HUES64 (cell line): ENCODE measurements at regions not wholly inside any gene's neighbourhood (a gene's known extent, or its start where the extent isn't known, plus 50 kb on each side); places are given as distances from the start of the nearest gene placed in this dataset.
"Not testable (repeated sequence)": the region's sequence is repeated elsewhere in the genome, so short reads cannot be mapped to it uniquely, and the experiment has no call there.

Experiments used
- H3K27ac ChIP-seq: 2 replicates; pipeline ENCODE4 v1.7.0; 2013; ENCODE audit warnings: low read depth, low read length, inconsistent platforms
- H3K27me3 ChIP-seq: 2 replicates; pipeline ENCODE4 v1.6.1; 2013; ENCODE audit warnings: mild to moderate bottlenecking, low read length; ENCODE audit not compliant: insufficient read depth
- H3K36me3 ChIP-seq: 2 replicates; pipeline ENCODE4 v1.6.1; 2013; ENCODE audit warnings: mild to moderate bottlenecking, low read length; ENCODE audit not compliant: insufficient read depth
- H3K4me1 ChIP-seq: 2 replicates; pipeline ENCODE4 v1.6.1; 2013; ENCODE audit warnings: mild to moderate bottlenecking, low read length, moderate library complexity; ENCODE audit not compliant: insufficient read depth
- H3K4me3 ChIP-seq: 2 replicates; pipeline ENCODE4 v1.5.1; 2013; ENCODE audit warnings: mild to moderate bottlenecking, low read length, moderate library complexity
- H3K9ac ChIP-seq: 2 replicates; pipeline ENCODE4 v1.6.1; 2013; ENCODE audit warnings: mild to moderate bottlenecking, low read depth, low read length
- H3K9me3 ChIP-seq: 2 replicates; pipeline ENCODE4 v1.6.1; 2013; ENCODE audit warnings: low read depth, low read length; ENCODE audit not compliant: insufficient read depth
- WGBS: fragments of 150-250, 120-280 bp; methylation state at CpG from one replicate; pipeline ENCODE4 v1.1.7; 2013; ENCODE audit warnings: missing lambda C conversion rate; 5-methylcytosine and 5-hydroxymethylcytosine counted together

GRCh38 chr20:53735536-53736050, 142.0 kb upstream of the ZNF217 start:
- peak overlapping the region; percentile 22; the same call in 1 of the 2 replicates for H3K27ac ChIP-seq
- H3K9me3 ChIP-seq = no peaks in the 10 kb centered on the region
- peak overlapping the region; percentile 7; the same call in 1 of the 2 replicates for H3K9ac ChIP-seq
- 63% methylated on average over 5 of the region's 5 CpGs for WGBS
- H3K4me1 ChIP-seq = peaks cover 61% of the 10 kb centered on the region
- H3K4me3 ChIP-seq = no peak overlapping the region
- no peaks in the 10 kb centered on the region for H3K27me3 ChIP-seq
- H3K36me3 ChIP-seq = no peaks in the 10 kb centered on the region

GRCh38 chr20:53734006-53734688, 140.5 kb upstream of the ZNF217 start:
- Histone ChIP-seq H3K36me3 (no peaks in the 10 kb centered on the region), H3K9me3 (no peaks in the 10 kb centered on the region), H3K4me1 (peaks cover 47% of the 10 kb centered on the region), H3K27ac (no peak overlapping the region), H3K9ac (no peak overlapping the region), H3K4me3 (no peak overlapping the region), H3K27me3 (no peaks in the 10 kb centered on the region)
- 82% methylated on average over 7 of the region's 7 CpGs for WGBS

DNA sequence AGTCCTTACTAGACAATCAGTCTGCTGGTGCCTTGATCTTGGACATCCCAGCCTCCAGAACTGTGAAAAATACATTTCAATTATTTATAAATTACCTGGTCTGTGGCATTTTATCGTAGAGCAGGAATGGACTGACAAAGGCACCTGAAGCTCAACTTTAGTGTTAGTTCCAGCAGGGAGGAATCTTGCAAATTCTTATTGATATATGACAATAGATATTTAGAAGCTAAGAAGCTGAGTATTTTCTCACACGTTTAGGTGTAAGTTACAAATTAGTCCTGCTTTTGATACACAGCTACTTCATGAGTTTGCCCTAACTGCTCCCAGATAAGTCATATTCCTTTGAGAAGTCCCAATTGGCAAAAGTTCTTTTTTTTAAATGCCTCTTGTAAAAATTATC, 138.0 kb upstream of the ZNF217 start:
- no peaks in the 10 kb centered on the region for H3K27me3 ChIP-seq
- H3K27ac ChIP-seq = no peak overlapping the region
- H3K9me3 ChIP-seq = no peaks in the 10 kb centered on the region
- H3K4me3 ChIP-seq = no peak overlapping the region
- no peaks in the 10 kb centered on the region for H3K36me3 ChIP-seq
- WGBS = 96% methylated on average over 2 of the region's 2 CpGs
- no peak overlapping the region for H3K9ac ChIP-seq
- H3K4me1 ChIP-seq = peaks cover 21% of the 10 kb centered on the region

GRCh38 chr20:53728359-53728758, 134.7 kb upstream of the ZNF217 start:
- H3K4me3 ChIP-seq = no peak overlapping the region
- H3K36me3 ChIP-seq = no peaks in the 10 kb centered on the region
- H3K9me3 ChIP-seq = no peaks in the 10 kb centered on the region
- H3K27me3 ChIP-seq = no peaks in the 10 kb centered on the region
- no CpG with 5 or more reads among the region's 1 CpG for WGBS
- H3K4me1 ChIP-seq = no peaks in the 10 kb centered on the region
- no peak overlapping the region for H3K27ac ChIP-seq
- H3K9ac ChIP-seq = no peak overlapping the region

DNA sequence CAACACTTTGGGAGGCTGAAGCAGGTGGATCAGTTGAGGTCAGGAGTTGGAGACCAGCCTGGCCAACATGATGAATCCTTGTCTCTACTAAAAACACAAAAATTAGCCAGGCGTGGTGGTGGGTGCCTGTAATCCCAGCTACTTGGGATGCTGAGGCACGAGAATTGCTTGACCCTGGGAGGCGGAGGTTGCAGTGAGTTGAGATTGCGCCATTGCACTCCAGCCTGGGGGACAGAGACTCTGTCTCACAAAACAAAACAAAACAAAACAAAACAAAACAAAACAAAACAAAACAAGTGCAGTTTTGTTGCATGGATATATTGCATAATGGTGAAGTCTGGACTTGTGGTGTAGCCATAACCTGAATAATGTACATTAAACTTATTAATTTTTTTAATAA, 133.6 kb upstream of the ZNF217 start:
- not testable (repeated sequence) for H3K27ac ChIP-seq, H3K4me3 ChIP-seq, H3K36me3 ChIP-seq, H3K9me3 ChIP-seq, H3K4me1 ChIP-seq, H3K27me3 ChIP-seq, H3K9ac ChIP-seq
- 95% methylated on average over 4 of the region's 4 CpGs for WGBS

- H3K9me3 ChIP-seq = no peaks in the 10 kb centered on the region
- no peak overlapping the region for H3K9ac ChIP-seq
- H3K27me3 ChIP-seq = no peaks in the 10 kb centered on the region
- H3K4me1 ChIP-seq = no peaks in the 10 kb centered on the region
- no peak overlapping the region for H3K27ac ChIP-seq
- WGBS = 95% methylated on average over 11 of the region's 11 CpGs
- H3K4me3 ChIP-seq = no peak overlapping the region
- no peaks in the 10 kb centered on the region for H3K36me3 ChIP-seq
These were observed 131.9 kb upstream of the ZNF217 start for GRCh38 chr20:53725575-53725970.

- no peaks in the 10 kb centered on the region for H3K27me3 ChIP-seq
- H3K4me3 ChIP-seq = no peak overlapping the region
- H3K27ac ChIP-seq = no peak overlapping the region
- H3K36me3 ChIP-seq = no peaks in the 10 kb centered on the region
- no peaks in the 10 kb centered on the region for H3K9me3 ChIP-seq
- WGBS = 96% methylated on average over 7 of the region's 7 CpGs
- H3K4me1 ChIP-seq = no peaks in the 10 kb centered on the region
- no peak overlapping the region for H3K9ac ChIP-seq
These were observed 130.0 kb upstream of the ZNF217 start for GRCh38 chr20:53723621-53724020.

GRCh38 chr20:53723045-53723444, 129.4 kb upstream of the ZNF217 start:
- H3K9me3 ChIP-seq = no peaks in the 10 kb centered on the region
- H3K36me3 ChIP-seq = no peaks in the 10 kb centered on the region
- 88% methylated on average over 3 of the region's 3 CpGs for WGBS
- H3K27me3 ChIP-seq = no peaks in the 10 kb centered on the region
- H3K9ac ChIP-seq = no peak overlapping the region
- no peak overlapping the region for H3K27ac ChIP-seq
- no peak overlapping the region for H3K4me3 ChIP-seq
- H3K4me1 ChIP-seq = no peaks in the 10 kb centered on the region

DNA sequence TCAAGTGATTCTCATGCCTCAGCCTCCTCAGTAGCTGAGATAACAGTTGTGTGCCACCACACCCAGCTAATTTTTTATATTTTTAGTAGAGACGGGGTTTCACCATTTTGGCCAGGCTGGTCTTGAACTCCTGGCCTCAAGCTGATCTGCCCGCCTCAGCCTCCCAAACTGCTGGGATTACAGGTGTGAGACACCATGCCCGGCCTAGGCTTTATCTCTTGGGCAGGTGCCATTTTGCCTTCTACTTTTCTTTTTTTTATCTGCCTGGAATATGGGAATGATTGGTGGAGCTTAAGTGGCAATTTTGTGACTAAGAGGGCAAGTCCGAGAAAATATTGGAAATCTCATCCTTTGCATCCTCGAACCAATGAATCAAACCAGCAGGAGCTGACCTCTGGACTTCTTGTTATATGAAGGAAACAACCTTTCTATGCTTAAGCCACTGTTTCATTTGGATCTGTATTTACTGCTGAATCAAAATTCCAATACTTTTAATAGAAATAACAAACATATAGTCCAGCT, 128.9 kb upstream of the ZNF217 start:
- WGBS = 94% methylated on average over 5 of the region's 5 CpGs
- no peak overlapping the region for H3K27ac ChIP-seq
- H3K9ac ChIP-seq = no peak overlapping the region
- H3K9me3 ChIP-seq = no peaks in the 10 kb centered on the region
- no peaks in the 10 kb centered on the region for H3K27me3 ChIP-seq
- H3K36me3 ChIP-seq = no peaks in the 10 kb centered on the region
- no peaks in the 10 kb centered on the region for H3K4me1 ChIP-seq
- no peak overlapping the region for H3K4me3 ChIP-seq

DNA sequence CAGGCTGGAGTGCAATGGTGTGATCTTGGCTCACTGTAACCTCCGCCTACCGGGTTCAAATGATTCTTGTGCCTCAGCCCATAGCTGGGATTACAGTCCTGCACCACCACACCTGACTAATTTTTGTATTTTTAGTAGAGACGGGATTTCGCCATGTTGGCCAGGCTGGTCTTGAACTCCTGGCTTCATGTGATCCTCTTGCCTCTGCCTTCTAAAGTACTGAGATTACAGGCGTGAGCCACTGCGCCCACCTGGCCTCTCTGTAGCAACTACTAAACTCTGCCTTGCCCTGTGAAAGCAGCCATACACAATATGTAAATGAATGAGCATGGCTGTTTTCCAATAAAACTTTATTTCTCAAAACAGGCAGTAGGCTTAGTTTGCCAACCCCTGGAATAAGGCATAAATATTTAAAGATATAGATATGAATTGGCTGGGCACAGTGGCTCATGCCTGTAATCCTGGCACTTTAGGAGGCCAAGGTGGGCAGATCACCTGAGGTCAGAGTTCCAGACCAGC, 127.9 kb upstream of the ZNF217 start:
- H3K9ac ChIP-seq, H3K27me3 ChIP-seq, H3K9me3 ChIP-seq, H3K4me3 ChIP-seq, H3K36me3 ChIP-seq, H3K27ac ChIP-seq, H3K4me1 ChIP-seq: not testable (repeated sequence)
- WGBS = 96% methylated on average over 6 of the region's 6 CpGs

DNA sequence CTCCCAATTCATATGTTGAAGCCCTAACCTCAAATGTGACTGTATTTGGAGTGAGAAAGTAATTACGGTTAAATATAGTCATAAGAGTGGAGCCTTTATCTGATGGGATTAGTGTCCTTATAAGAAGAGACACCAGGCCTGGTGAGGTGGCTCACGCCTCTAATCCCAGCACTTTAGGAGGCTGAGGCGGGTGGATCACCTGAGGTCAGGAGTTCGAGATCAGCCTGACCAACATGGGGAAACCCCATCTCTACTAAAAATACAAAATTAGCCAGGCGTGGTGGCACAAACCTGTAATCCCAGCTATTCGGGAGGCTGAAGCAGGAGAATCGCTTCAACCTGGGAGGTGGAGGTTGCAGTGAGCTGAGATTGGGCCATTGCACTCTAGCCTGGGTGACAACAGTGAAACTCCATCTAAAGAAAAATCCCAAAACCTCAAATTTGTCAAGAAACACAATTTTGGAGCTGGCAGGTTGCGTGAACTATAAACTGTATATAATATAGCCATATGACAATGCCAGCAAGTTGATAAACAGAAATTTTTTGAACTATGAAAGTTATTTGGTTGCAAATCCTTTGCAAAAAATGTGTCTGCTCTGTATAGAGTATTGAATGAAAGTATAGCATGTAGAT, 125.6 kb upstream of the ZNF217 start:
- not testable (repeated sequence) for H3K27me3 ChIP-seq, H3K9ac ChIP-seq, H3K9me3 ChIP-seq, H3K27ac ChIP-seq, H3K4me3 ChIP-seq, H3K4me1 ChIP-seq, H3K36me3 ChIP-seq
- WGBS = 93% methylated on average over 7 of the region's 8 CpGs
